ENCODE measurements at regions not wholly inside any gene's neighbourhood (a gene's known extent, or its start where the extent isn't known, plus 50 kb on each side); places are given as distances from the start of the nearest gene placed in this dataset.

DNA sequence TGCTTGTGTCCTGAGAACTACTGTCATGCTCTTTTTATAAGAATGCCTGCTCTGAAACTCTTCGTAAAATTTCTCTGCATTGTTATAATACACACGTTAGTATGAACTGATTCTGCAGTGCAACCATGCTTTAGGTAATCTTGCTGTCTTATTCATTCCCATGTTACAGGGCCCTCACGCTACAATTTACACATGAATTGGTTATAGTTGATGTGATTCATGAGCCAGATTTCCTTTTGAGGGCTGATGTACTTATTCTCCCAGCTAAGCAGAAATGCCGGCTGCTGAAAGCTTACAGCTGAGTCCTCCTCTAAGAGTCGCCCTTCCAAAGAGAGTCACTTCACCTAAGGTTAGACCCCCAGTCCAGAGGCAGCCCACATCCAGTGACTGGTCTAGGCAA, 233.5 kb upstream of the PCSK5 start (continued):
- TF ChIP-seq, protein P1, sequence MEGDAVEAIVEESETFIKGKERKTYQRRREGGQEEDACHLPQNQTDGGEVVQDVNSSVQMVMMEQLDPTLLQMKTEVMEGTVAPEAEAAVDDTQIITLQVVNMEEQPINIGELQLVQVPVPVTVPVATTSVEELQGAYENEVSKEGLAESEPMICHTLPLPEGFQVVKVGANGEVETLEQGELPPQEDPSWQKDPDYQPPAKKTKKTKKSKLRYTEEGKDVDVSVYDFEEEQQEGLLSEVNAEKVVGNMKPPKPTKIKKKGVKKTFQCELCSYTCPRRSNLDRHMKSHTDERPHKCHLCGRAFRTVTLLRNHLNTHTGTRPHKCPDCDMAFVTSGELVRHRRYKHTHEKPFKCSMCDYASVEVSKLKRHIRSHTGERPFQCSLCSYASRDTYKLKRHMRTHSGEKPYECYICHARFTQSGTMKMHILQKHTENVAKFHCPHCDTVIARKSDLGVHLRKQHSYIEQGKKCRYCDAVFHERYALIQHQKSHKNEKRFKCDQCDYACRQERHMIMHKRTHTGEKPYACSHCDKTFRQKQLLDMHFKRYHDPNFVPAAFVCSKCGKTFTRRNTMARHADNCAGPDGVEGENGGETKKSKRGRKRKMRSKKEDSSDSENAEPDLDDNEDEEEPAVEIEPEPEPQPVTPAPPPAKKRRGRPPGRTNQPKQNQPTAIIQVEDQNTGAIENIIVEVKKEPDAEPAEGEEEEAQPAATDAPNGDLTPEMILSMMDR (conservative IDR thresholded peaks at IDR 0.05; ENCODE audit: low read depth in 2 of 2): no peak
- no peak for TF ChIP-seq STAT1 (IDR thresholded peaks at IDR 0.05; ENCODE audit: unreplicated experiment)

DNA sequence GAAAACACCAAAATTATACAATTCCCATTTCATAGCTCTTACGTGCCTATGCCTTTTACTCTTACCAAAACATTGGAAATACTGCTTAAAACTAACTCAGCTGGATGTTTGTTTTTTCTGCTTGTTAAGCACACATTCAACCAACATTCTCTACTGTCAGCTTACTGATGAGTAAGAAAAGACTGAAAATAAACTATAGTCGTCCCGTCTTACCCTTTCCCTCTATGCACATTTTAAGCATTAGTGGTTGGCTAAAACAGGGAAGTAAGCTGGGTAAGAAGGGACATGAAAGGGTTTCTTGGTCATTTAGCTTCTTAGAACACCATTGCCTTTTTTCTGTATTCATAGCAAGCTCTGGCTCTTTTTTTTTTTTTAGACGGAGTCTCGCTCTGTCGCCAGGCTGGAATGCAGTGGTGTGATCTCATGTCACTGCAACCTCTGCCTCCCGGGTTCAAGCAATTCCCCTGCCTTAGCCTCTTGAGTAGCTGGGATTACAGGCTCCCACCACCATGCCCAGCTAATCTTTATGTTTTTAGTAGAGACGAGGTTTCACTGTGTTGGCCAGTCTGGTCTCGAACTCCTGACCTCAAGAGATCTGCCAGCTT, 232.1 kb upstream of the PCSK5 start:
- H3K9me3 Mint-ChIP-seq: peaks cover 2% of the 10 kb centered on the region; the same call in 1 of the 3 replicates
- no peaks in the 10 kb centered on the region for H3K4me1 ChIP-seq (ENCODE audit: insufficient read depth)
- no peak overlapping the region for H3K4me2 ChIP-seq

DNA sequence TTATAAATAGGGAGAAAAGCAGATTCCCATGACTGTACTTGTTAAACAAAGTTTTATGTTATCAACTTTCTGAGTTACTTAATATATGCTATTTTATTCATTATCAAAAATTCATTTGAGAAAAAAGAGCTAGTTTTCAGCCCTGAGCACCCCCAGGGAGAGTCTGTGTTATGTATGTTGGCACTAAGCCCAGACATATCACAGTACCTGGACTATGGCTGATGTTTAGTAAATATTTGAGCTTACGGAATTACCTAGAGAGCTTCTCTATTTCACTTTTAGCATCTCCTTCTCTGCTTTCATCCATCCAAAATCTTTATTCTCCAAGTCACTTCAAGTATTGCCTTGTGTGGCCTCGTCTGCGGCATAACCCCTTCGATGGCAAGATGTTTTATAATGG, 225.9 kb upstream of the PCSK5 start:
- Histone ChIP-seq H3F3A (replicated peaks; ENCODE audit: low read depth) (no peaks in the 10 kb centered on the region), H3K27me3 (ENCODE audit: insufficient read depth) (no peaks in the 10 kb centered on the region), H3K4me2 (no peak overlapping the region), H4K20me1 (replicated peaks; ENCODE audit: insufficient read depth) (no peaks in the 10 kb centered on the region), H3K9me2 (ENCODE audit: insufficient read depth) (no peaks in the 10 kb centered on the region), H2AFZ (no peak overlapping the region), H3K36me3 (ENCODE audit: insufficient read depth) (no peaks in the 10 kb centered on the region), H3K79me2 (replicated peaks; ENCODE audit: insufficient read depth) (no peaks in the 10 kb centered on the region), H3K4me3 (no peak overlapping the region), H3K4me1 (ENCODE audit: insufficient read depth) (0 out of 2 replicates have a peak, but pooled peaks cover 4% of the 10 kb centered on the region), H3K27ac (ENCODE audit: low read depth) (no peak overlapping the region)
- Mint-ChIP-seq H3K4me3 (no peak overlapping the region), H3K27ac (no peak overlapping the region), H3K36me3 (ENCODE audit: low read depth) (no peaks in the 10 kb centered on the region), H3K4me1 (peaks cover under 1% of the 10 kb centered on the region; the same call in 2 of the 3 replicates), H3K27me3 (ENCODE audit: insufficient read depth, low read depth, poor library complexity) (no peaks in the 10 kb centered on the region), H3K9me3 (peaks cover 1% of the 10 kb centered on the region; the same call in 1 of the 3 replicates)
- no peak for ATAC-seq
- DNase-seq (ENCODE audit: low spot score): no peak
- TF ChIP-seq, protein P2, sequence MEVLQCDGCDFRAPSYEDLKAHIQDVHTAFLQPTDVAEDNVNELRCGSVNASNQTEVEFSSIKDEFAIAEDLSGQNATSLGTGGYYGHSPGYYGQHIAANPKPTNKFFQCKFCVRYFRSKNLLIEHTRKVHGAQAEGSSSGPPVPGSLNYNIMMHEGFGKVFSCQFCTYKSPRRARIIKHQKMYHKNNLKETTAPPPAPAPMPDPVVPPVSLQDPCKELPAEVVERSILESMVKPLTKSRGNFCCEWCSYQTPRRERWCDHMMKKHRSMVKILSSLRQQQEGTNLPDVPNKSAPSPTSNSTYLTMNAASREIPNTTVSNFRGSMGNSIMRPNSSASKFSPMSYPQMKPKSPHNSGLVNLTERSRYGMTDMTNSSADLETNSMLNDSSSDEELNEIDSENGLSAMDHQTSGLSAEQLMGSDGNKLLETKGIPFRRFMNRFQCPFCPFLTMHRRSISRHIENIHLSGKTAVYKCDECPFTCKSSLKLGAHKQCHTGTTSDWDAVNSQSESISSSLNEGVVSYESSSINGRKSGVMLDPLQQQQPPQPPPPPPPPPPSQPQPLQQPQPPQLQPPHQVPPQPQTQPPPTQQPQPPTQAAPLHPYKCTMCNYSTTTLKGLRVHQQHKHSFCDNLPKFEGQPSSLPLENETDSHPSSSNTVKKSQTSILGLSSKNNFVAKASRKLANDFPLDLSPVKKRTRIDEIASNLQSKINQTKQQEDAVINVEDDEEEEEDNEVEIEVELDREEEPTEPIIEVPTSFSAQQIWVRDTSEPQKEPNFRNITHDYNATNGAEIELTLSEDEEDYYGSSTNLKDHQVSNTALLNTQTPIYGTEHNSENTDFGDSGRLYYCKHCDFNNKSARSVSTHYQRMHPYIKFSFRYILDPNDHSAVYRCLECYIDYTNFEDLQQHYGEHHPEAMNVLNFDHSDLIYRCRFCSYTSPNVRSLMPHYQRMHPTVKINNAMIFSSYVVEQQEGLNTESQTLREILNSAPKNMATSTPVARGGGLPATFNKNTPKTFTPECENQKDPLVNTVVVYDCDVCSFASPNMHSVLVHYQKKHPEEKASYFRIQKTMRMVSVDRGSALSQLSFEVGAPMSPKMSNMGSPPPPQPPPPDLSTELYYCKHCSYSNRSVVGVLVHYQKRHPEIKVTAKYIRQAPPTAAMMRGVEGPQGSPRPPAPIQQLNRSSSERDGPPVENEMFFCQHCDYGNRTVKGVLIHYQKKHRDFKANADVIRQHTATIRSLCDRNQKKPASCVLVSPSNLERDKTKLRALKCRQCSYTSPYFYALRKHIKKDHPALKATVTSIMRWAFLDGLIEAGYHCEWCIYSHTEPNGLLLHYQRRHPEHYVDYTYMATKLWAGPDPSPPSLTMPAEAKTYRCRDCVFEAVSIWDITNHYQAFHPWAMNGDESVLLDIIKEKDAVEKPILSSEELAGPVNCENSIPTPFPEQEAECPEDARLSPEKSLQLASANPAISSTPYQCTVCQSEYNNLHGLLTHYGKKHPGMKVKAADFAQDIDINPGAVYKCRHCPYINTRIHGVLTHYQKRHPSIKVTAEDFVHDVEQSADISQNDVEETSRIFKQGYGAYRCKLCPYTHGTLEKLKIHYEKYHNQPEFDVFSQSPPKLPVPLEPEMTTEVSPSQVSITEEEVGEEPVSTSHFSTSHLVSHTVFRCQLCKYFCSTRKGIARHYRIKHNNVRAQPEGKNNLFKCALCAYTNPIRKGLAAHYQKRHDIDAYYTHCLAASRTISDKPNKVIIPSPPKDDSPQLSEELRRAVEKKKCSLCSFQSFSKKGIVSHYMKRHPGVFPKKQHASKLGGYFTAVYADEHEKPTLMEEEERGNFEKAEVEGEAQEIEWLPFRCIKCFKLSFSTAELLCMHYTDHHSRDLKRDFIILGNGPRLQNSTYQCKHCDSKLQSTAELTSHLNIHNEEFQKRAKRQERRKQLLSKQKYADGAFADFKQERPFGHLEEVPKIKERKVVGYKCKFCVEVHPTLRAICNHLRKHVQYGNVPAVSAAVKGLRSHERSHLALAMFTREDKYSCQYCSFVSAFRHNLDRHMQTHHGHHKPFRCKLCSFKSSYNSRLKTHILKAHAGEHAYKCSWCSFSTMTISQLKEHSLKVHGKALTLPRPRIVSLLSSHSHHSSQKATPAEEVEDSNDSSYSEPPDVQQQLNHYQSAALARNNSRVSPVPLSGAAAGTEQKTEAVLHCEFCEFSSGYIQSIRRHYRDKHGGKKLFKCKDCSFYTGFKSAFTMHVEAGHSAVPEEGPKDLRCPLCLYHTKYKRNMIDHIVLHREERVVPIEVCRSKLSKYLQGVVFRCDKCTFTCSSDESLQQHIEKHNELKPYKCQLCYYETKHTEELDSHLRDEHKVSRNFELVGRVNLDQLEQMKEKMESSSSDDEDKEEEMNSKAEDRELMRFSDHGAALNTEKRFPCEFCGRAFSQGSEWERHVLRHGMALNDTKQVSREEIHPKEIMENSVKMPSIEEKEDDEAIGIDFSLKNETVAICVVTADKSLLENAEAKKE (CRISPR knock-in tag; IDR thresholded peaks at IDR 0.05): no peak
- TF ChIP-seq CREB1 (CRISPR knock-in tag; IDR thresholded peaks at IDR 0.05; ENCODE audit: low read depth) (no peak), ZNF114 (CRISPR knock-in tag; IDR thresholded peaks at IDR 0.05) (no peak)
- TF ChIP-seq, protein P3, sequence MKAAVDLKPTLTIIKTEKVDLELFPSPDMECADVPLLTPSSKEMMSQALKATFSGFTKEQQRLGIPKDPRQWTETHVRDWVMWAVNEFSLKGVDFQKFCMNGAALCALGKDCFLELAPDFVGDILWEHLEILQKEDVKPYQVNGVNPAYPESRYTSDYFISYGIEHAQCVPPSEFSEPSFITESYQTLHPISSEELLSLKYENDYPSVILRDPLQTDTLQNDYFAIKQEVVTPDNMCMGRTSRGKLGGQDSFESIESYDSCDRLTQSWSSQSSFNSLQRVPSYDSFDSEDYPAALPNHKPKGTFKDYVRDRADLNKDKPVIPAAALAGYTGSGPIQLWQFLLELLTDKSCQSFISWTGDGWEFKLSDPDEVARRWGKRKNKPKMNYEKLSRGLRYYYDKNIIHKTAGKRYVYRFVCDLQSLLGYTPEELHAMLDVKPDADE (IDR thresholded peaks at IDR 0.05): no peak

More for the DNA sequence above, 232.1 kb upstream of the PCSK5 start:
- H3K36me3 ChIP-seq (ENCODE audit: insufficient read depth): no peaks in the 10 kb centered on the region
- Mint-ChIP-seq H3K36me3 (ENCODE audit: low read depth) (no peaks in the 10 kb centered on the region), H3K4me3 (no peak overlapping the region), H3K27ac (no peak overlapping the region), H3K27me3 (ENCODE audit: insufficient read depth, low read depth, poor library complexity) (no peaks in the 10 kb centered on the region), H3K4me1 (no peaks in the 10 kb centered on the region)
- 0 out of 2 replicates have a peak, but pooled peaks cover 5% of the 10 kb centered on the region for H3K9me2 ChIP-seq (ENCODE audit: insufficient read depth)
- H3K27ac ChIP-seq (ENCODE audit: low read depth): no peak overlapping the region
- ATAC-seq (no peak), DNase-seq (ENCODE audit: low spot score) (no peak)
- no peaks in the 10 kb centered on the region for H3K27me3 ChIP-seq (ENCODE audit: insufficient read depth)
- H2AFZ ChIP-seq: peak overlapping the region; percentile 81; the same call in 1 of the 2 replicates
- TF ChIP-seq ZNF114 (CRISPR knock-in tag; IDR thresholded peaks at IDR 0.05): no peak
- no peak for TF ChIP-seq EZH2phosphoT487 (IDR thresholded peaks at IDR 0.05; ENCODE audit: unreplicated experiment)
- TF ChIP-seq, protein P3 (IDR thresholded peaks at IDR 0.05): no peak
- TF ChIP-seq EZH2 (IDR thresholded peaks at IDR 0.05; ENCODE audit: low read depth, unreplicated experiment): no peak
- TF ChIP-seq CREB1 (CRISPR knock-in tag; IDR thresholded peaks at IDR 0.05; ENCODE audit: low read depth): no peak
- no peak for TF ChIP-seq ZNF331 (CRISPR knock-in tag; IDR thresholded peaks at IDR 0.05; ENCODE audit: low read depth)
- TF ChIP-seq POLR2AphosphoS5 (IDR thresholded peaks at IDR 0.05; ENCODE audit: low read depth): no peak
- H3K4me3 ChIP-seq: no peak overlapping the region
- H3F3A ChIP-seq (replicated peaks; ENCODE audit: low read depth): no peaks in the 10 kb centered on the region
- no peaks in the 10 kb centered on the region for H3K79me2 ChIP-seq (replicated peaks; ENCODE audit: insufficient read depth)
- no peaks in the 10 kb centered on the region for H4K20me1 ChIP-seq (replicated peaks; ENCODE audit: insufficient read depth)
